Parathyroid adenoma (tissue), 2 donors: ENCODE measurements at regions not wholly inside any gene's neighbourhood (a gene's known extent, or its start where the extent isn't known, plus 50 kb on each side); places are given as distances from the start of the nearest gene placed in this dataset.

Experiments used
- H2AFZ ChIP-seq: fragments of 300-600 bp; sonication (generic); one replicate; pipeline ENCODE4 v1.7.0; 2017; ENCODE audit warnings: antibody characterized with exemption, mild to moderate bottlenecking
- H3K27ac ChIP-seq: fragments of 300-600 bp; sonication (generic); one replicate; pipeline ENCODE4 v1.7.0; 2017
- H3K27me3 ChIP-seq: fragments of 300-600 bp; sonication (generic); one replicate; pipeline ENCODE4 v1.7.0; 2017; ENCODE audit warnings: low read length; ENCODE audit not compliant: control insufficient read depth, insufficient read depth
- H3K36me3 ChIP-seq: fragments of 300-600 bp; sonication (generic); one replicate; pipeline ENCODE4 v1.7.0; 2017; ENCODE audit warnings: low read length; ENCODE audit not compliant: control insufficient read depth, insufficient read depth
- H3K4me1 ChIP-seq: fragments of 300-600 bp; sonication (generic); one replicate; pipeline ENCODE4 v1.7.0; 2017; ENCODE audit warnings: control low read depth
- H3K4me2 ChIP-seq: fragments of 300-600 bp; sonication (generic); one replicate; pipeline ENCODE4 v1.7.0; 2017; ENCODE audit warnings: low read length
- H3K4me3 ChIP-seq: fragments of 300-600 bp; sonication (generic); one replicate; pipeline ENCODE4 v1.7.0; 2017; ENCODE audit warnings: low read depth, low read length
- H3K79me2 ChIP-seq: fragments of 300-600 bp; sonication (generic); one replicate; pipeline ENCODE4 v1.7.0; 2017; ENCODE audit warnings: control low read depth
- H3K9ac ChIP-seq: fragments of 300-600 bp; sonication (generic); one replicate; pipeline ENCODE4 v1.7.0; 2017; ENCODE audit warnings: mild to moderate bottlenecking
- H3K9me3 ChIP-seq: fragments of 300-600 bp; sonication (generic); one replicate; pipeline ENCODE4 v1.7.0; 2017; ENCODE audit warnings: low read length; ENCODE audit not compliant: control insufficient read depth
- TF ChIP-seq, protein P1 (sequence below): fragments of 300-600 bp; sonication (generic); IDR thresholded peaks from one replicate; pipeline ENCODE4 v1.7.0; 2017; ENCODE audit warnings: antibody characterized with exemption, mild to moderate bottlenecking
- donor health status: primary hyperparathyroidism.

DNA sequence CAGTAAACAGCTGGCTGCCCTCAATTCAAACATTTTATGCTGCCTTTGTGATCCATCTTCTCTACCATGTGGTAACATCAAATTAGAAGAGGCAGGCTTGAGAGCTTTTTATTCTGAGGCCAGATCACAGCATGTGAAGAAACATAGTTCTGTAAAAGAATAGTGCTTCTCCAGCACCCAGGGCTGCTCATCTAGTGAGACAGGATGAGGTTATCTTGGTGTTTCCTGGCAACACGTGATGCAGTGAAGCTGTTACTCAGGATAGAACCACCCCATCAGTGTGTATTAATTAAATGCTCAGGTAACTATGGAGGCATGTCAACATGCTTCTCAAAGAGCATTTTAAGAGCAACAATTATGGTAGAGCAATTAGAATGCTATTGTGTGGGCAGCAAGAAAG lies 400.5 kb upstream of the ACO1 start:
- Histone ChIP-seq H3K4me1 (no peaks in the 10 kb centered on the region), H3K27ac (no peak overlapping the region), H3K36me3 (no peaks in the 10 kb centered on the region), H3K79me2 (no peaks in the 10 kb centered on the region), H2AFZ (no peak overlapping the region), H3K4me2 (no peak overlapping the region), H3K4me3 (no peak overlapping the region), H3K9ac (no peak overlapping the region), H3K9me3 (no peaks in the 10 kb centered on the region), H3K27me3 (no peaks in the 10 kb centered on the region)
- TF ChIP-seq, protein P1, sequence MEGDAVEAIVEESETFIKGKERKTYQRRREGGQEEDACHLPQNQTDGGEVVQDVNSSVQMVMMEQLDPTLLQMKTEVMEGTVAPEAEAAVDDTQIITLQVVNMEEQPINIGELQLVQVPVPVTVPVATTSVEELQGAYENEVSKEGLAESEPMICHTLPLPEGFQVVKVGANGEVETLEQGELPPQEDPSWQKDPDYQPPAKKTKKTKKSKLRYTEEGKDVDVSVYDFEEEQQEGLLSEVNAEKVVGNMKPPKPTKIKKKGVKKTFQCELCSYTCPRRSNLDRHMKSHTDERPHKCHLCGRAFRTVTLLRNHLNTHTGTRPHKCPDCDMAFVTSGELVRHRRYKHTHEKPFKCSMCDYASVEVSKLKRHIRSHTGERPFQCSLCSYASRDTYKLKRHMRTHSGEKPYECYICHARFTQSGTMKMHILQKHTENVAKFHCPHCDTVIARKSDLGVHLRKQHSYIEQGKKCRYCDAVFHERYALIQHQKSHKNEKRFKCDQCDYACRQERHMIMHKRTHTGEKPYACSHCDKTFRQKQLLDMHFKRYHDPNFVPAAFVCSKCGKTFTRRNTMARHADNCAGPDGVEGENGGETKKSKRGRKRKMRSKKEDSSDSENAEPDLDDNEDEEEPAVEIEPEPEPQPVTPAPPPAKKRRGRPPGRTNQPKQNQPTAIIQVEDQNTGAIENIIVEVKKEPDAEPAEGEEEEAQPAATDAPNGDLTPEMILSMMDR: no peak

DNA sequence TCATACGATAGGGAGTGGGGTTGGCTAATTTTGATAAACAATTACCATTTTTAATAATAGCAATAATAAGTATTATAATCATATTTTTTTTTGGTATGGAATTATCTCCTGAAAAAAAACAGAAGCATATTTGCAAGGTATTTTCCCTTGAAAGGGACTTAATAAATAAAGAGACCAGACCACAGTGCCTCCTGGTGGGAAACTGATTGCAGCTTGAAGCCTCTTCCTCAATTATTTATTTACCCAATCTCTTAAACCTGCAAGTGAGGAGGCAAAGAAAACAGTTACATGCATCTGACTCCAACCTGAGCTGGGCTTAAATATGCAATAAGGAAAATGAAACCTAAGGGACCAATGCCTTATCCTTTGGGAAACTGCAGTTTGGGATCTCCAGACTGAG lies 388.1 kb upstream of the ACO1 start:
- Histone ChIP-seq H3K4me1 (no peaks in the 10 kb centered on the region), H3K9ac (no peak overlapping the region), H3K36me3 (no peaks in the 10 kb centered on the region), H2AFZ (no peak overlapping the region), H3K27ac (no peak overlapping the region), H3K79me2 (no peaks in the 10 kb centered on the region), H3K4me2 (no peak overlapping the region), H3K4me3 (no peak overlapping the region), H3K9me3 (no peaks in the 10 kb centered on the region), H3K27me3 (no peaks in the 10 kb centered on the region)
- TF ChIP-seq, protein P1: no peak

DNA sequence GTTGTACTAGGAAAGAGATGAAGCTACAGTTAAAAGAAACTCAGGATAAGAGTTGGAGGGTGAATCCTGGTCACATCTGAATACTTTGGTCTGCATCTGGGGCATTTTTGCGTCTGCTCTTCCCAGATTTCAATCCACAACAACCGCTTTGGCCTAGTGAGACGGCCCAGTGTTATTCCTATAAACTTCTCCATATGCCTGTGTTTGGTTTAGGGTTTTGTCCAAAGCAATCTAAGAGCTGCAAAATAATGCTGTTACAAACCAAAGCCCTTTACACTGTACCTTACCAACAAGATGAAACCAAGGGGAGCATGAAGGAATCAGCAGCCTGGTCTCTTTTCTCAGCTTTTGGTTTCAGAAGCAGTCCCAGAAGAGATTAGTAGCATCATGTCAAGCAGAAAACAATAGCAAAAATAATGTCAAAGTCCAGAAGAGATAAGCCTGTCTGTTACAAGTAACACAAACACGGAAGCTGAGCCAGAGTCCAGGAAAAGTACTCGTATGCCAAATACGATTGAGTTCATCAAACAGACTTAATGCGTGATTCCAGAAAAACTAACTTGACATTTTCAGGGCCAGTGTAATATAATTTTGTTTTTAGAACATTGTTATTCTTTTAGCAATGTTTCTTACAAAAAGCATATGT lies 379.9 kb upstream of the ACO1 start:
- no peaks in the 10 kb centered on the region for H3K36me3 ChIP-seq
- no peaks in the 10 kb centered on the region for H3K79me2 ChIP-seq
- H3K27me3 ChIP-seq: no peaks in the 10 kb centered on the region
- H3K4me3 ChIP-seq: no peak overlapping the region
- no peak overlapping the region for H3K4me2 ChIP-seq
- H2AFZ ChIP-seq: no peak overlapping the region
- H3K27ac ChIP-seq: no peak overlapping the region
- TF ChIP-seq, protein P1: no peak
- H3K9me3 ChIP-seq: no peaks in the 10 kb centered on the region
- no peak overlapping the region for H3K9ac ChIP-seq
- no peaks in the 10 kb centered on the region for H3K4me1 ChIP-seq

DNA sequence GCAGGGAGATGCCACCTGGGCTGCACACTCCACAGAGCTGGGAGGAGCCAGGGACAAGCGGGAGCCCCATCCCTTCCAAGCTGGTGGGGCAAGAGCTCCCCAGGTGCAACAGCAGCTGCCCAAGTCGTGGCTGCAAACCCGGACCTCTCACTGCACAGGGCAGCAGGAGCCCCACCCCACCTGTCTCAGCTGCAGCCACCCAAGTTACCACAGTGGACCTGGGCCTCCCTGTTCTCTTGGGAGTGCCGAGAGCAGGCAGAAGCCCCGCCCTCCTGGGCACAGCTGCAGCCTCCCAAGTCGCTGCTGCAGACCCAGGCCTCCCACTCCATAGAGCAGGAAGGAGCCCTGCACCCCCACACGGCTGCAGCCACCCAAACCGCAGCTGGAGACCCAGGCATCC lies 374.1 kb upstream of the ACO1 start:
- Histone ChIP-seq H3K9ac (no peak overlapping the region), H3K79me2 (no peaks in the 10 kb centered on the region), H3K27ac (no peak overlapping the region), H3K27me3 (no peaks in the 10 kb centered on the region), H3K4me3 (no peak overlapping the region), H3K4me1 (no peaks in the 10 kb centered on the region), H3K4me2 (no peak overlapping the region), H3K9me3 (no peaks in the 10 kb centered on the region), H3K36me3 (no peaks in the 10 kb centered on the region), H2AFZ (no peak overlapping the region)
- TF ChIP-seq, protein P1: no peak

DNA sequence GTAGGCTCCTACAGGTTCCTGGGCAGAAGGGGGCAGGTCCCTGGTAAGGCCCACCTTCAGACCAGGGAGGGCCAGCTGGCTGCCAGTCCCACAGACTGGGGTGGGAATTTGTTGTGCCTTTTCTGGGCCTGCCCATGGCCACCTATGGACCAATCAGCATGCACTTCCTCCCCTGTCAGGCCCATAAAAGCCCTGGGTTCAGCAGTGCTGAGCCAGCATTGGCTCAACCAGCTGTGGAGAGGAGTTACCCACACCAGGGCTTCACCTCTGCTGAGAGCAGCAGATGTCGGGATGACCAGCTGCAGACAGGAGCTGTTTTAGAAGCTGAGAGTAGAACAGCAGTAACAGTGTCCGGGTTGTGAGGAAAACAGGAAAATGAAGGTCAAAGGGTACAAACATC lies 373.4 kb upstream of the ACO1 start:
- no peaks in the 10 kb centered on the region for H3K27me3 ChIP-seq
- H3K4me1 ChIP-seq: no peaks in the 10 kb centered on the region
- no peak overlapping the region for H3K9ac ChIP-seq
- H3K4me3 ChIP-seq: no peak overlapping the region
- no peaks in the 10 kb centered on the region for H3K36me3 ChIP-seq
- no peak overlapping the region for H2AFZ ChIP-seq
- no peaks in the 10 kb centered on the region for H3K9me3 ChIP-seq
- TF ChIP-seq, protein P1: no peak
- no peaks in the 10 kb centered on the region for H3K79me2 ChIP-seq
- H3K4me2 ChIP-seq: no peak overlapping the region
- H3K27ac ChIP-seq: no peak overlapping the region
